GM18505 (cell line): ENCODE measurements at regions not wholly inside any gene's neighbourhood (a gene's known extent, or its start where the extent isn't known, plus 50 kb on each side); places are given as distances from the start of the nearest gene placed in this dataset.

Source experiments
- ATAC-seq: cut with Tn5 transposase; IDR thresholded peaks from one replicate; pipeline ENCODE4 v1.9.1; 2021; ENCODE audit not compliant: unreplicated experiment
- POLR2A ChIP-seq: IDR thresholded peaks from 4 replicates; pipeline ENCODE4 v1.6.1; 2011; ENCODE audit warnings: borderline replicate concordance; ENCODE audit not compliant: insufficient read depth, insufficient read length; ENCODE audit errors: extremely low read depth

DNA sequence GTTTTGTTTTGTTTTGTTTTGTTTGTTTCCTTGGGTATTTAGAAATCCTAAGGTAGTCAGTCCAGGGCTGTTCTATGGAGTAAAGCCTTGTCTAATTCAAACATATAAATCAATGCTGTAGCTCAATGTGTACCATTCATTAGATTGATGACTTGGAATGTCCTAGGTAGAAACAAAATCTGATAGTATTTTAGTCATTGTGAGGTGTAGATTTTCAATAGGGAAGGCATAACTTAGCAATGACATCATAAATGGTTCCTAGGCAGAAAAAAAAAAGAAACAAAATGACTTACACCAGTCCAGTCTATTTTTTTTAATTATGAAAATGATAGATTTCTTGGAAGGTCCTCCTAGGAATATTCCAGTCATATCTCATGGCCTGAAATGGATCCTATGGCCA is 189.9 kb downstream of the SPRY2 start:
- TF ChIP-seq POLR2A, result no peak
- no peak for ATAC-seq

DNA sequence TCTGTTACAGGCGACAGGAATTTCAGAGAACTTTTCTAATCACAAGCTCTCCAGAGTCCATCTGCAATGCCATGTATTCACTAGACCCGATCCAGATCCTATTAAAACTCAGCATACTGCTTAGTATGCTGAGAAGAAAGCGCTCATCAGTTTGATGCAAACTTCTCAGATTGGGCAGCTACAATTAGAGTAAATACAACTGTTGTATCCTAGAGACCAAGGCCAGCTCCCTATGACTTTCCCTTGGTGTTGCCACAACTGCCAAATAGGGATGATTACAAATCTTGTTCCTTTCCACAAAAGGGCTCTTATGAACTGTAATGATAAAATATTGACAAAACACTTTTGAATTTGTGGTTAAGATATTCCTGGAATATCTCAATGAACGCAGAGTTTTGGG is 191.2 kb downstream of the SPRY2 start:
- ATAC-seq, result no peak
- TF ChIP-seq POLR2A, result no peak

- no peak for ATAC-seq
- TF ChIP-seq POLR2A, result no peak
Measured at GRCh38 chr13:80145171-80145690, 195.7 kb downstream of the SPRY2 start.

- no peak for ATAC-seq
- no peak for TF ChIP-seq POLR2A
Measured at GRCh38 chr13:80144493-80144892, 196.4 kb downstream of the SPRY2 start.

GRCh38 chr13:80141123-80141849 is 199.6 kb downstream of the SPRY2 start:
- no peak for TF ChIP-seq POLR2A
- no peak for ATAC-seq

GRCh38 chr13:80140685-80141084 is 200.2 kb downstream of the SPRY2 start:
- TF ChIP-seq POLR2A, result no peak

DNA sequence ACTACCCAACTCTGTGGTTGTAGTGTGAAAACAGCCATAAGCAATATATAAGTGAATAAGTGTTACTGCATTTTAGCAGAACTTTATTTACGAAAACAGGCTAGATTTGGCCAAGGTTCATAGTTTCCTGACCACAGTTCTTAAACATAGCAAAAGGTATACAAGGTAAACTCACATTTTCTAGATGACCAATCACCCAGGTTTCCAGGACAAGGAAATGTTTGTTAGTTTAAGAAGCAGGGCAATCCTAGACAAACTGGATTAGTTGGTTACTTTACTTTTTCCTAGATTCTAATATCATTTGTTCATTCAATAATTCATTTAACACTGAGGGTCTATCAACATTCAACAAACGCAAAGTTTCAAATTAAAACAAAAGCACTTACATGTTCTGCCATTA is 201.7 kb downstream of the SPRY2 start:
- TF ChIP-seq POLR2A, result no peak
- no peak for ATAC-seq

More at GRCh38 chr13:80140685-80141084, 200.2 kb downstream of the SPRY2 start:
- ATAC-seq, result no peak

DNA sequence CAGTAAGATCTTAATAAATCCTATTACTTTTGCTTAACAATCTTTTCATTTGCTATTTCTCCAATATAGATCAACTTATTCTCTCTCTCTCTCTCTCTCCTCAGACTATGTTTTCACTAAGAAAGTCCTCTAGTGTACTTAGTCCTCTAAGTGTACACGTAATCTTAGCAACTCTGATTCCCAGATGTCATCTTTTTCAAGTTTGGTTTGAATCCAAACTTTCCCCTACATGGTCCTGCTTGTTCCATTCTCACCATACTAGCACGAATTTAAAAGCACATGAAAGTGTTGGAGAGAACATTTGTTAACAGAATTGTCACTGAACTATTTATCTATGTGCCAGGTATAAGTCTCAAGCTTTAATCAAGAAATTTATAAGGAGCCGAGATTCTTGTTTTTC is 202.9 kb downstream of the SPRY2 start:
- no peak for TF ChIP-seq POLR2A
- ATAC-seq, result no peak

- no peak for ATAC-seq
- TF ChIP-seq POLR2A, result no peak
Measured at GRCh38 chr13:80134346-80134745, 206.6 kb downstream of the SPRY2 start.

DNA sequence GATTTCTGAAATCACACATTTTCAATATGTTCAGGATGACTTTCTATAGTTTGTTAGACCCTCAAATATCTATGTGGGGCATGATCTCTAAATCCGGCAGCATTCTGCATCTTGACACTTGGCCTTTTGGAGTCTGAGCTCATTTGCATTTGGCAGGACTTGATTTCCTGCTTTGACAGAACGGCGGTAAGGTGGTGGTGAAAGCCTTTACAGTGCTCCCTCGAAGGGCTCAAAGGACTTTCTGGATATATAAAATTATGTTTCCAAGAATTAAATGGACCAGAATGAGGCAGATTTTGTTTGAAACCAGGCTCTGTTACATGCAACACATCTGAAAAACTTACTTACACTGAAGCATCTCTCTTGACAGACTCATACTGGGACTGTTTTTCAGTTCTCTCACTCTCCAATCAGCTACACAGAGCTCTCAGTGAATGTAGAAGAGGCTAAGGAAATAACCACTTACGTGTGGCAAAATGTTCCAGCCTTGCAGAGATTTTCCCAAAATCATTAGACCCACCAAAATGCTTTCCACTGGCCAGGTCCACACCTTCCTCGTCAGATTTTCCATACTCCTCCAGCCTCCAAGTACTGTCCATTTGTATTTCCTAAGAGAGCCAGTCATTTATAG is 207.2 kb downstream of the SPRY2 start:
- no peak for ATAC-seq
- TF ChIP-seq POLR2A, result no peak

DNA sequence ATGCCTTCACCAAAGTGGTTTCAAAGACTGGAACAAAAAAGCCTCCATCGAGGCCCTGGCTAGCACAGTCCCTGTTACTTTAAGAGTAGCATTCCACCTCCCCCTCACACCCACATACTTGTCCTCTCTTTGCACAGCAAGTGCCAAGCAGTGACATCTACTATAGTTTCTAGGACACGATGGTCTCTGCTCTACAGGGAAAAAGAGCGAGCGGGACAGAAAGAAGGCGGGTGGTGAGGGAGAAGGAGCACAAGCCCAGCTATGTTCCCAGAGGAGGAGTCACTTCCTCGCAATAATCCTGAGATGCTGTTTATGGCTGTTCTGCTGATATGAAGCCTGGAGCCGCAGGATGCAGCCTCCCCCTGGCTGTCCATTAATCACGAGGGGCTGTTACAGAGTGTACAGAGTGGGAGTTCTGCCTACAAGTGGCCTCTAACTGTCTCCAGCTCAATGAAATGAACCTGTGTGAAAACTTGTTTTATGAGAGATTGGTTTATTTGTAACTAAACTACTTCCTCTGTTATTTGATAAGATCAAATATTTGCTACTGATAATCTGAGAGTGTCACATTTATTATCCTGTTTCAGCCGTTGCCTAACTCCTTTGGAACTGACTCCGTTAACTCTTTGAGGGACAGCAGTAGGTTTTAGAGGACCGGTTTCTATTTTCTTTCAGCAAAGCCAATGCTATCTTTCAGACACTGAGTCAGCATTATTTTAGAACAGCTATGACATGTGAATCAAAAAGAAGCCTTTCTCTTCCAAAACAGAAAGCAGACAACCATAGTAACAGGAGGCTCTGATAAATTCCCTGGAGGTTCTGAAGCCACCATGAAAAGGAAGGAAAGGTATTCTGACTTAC is 208.0 kb downstream of the SPRY2 start:
- no peak for ATAC-seq
- no peak for TF ChIP-seq POLR2A

DNA sequence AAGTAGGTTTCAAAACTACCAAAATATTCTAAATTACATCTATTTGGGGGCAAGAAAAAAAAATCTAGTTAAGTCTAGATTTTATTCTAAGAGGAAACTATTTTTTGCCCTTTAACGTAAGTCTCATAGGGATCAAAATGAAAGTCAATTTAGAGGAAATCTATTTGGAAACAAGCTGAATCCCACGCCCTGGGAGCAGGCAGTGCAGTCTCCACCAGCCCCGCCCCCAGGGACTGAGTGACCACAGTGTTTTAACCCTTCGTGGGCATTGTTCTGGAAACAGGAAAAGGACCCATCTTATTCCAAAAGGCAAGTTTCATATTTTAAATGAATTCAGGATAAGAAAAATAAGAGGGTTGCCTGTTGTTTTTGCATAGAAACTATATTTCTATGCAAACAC is 209.7 kb downstream of the SPRY2 start:
- ATAC-seq, result no peak

DNA sequence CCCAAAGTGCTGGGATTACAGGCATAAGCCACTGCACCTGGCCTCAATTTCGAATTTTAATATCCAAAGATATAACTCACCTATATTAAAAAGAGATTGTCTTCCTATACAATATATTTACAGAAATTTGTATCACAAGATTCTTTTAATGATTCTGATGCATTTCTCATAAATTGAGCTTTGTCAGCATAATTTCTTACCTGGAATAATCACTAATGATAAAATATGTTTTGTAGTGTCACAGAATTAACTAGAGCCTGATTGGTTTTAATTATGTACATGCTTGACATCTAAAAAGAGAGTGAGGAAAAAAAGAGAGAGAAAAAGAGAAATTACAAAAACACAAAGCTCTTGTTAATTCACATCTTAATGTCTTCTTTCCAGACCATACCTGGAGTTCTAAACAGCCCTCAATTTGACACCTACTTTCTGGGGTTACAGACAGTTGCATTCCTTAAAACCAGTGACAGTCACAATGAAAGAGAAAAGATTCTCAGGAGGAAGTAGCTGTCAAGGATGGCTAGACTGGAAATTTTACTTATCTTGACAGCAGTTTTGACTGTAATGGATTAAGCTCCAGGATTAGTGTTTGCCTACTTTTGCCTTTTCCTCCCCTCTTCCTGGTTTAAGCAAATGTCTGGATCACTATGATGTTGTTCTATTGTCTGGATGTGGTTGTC is 214.4 kb downstream of the SPRY2 start:
- ATAC-seq, result no peak
- no peak for TF ChIP-seq POLR2A

More for the DNA sequence above, 209.7 kb downstream of the SPRY2 start:
- no peak for TF ChIP-seq POLR2A

- no peak for ATAC-seq
- no peak for TF ChIP-seq POLR2A
Measured at GRCh38 chr13:80123945-80124344, 217.0 kb downstream of the SPRY2 start.

GRCh38 chr13:80121038-80121437 is 219.9 kb downstream of the SPRY2 start:
- ATAC-seq, result no peak
- TF ChIP-seq POLR2A, result no peak
